ENCODE measurements at regions not wholly inside any gene's neighbourhood (a gene's known extent, or its start where the extent isn't known, plus 50 kb on each side); places are given as distances from the start of the nearest gene placed in this dataset.

DNA sequence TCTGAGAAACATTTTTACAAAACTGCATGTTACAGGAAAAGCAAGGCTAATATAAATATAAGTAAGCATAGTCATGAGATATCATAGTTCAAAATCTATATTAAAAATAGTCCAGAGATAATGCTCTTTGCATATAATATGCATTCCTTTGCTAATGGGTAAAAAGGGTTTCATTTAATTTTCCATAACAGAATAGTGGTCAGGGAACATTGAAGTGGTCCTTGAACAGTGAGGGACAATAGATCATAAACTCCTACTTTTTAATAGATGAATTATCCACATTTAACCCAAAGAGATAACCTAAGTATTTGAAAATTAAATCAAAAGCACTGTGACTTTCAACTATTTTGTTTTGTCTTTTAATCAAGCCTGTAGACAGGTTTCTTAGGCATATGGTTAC lies 243.1 kb upstream of the ADGRB3 start:
- DNase-seq (ENCODE audit: low spot score): no peak

DNA sequence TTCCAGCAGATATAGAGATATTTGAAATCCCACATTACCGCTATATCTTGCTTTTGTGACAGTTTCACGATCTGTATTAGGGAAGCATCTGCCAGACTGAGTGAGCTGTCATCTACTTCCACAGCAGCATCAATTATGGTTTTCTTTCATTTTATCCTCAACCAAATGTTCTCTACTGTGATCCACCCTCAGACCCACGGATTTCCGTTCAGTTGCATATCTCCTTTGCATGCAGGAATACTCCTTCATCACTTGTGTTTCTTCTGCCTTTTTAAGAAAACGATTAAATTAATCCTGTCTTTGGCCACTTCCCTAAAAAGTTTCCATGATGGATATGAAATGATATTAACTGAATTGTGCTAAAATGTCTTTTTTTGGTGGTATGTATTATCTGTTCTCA lies 262.1 kb upstream of the ADGRB3 start:
- no peak for DNase-seq (ENCODE audit: low spot score)

DNA sequence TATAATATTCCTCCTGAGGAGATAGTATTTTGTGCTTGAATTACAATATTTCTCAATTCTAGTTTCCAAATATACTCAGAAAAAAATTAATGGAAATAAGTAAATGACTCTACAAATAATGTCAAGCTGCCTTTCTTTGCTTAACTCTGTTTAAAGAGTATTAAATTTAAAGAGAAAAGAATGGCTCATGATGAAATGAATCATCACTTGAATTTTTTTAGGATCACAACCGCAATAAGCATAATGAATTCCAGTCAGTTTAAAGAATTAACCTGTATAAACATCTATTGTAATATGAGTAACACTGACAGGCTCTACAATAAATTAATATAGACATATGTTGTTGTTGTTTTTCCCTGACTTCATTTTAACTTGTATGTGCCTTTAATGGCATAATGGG lies 266.2 kb upstream of the ADGRB3 start:
- no peak for DNase-seq (ENCODE audit: low spot score)

GRCh38 chr6:68364271-68364805 lies 270.7 kb upstream of the ADGRB3 start:
- DNase-seq (ENCODE audit: low spot score): no peak

GRCh38 chr6:68343901-68344300 lies 291.2 kb upstream of the ADGRB3 start:
- DNase-seq (ENCODE audit: low spot score): peak; percentile 79

- DNase-seq (ENCODE audit: low spot score): no peak
These were observed 292.8 kb upstream of the ADGRB3 start for GRCh38 chr6:68342286-68342685.

- DNase-seq (ENCODE audit: low spot score): no peak
These were observed 295.5 kb upstream of the ADGRB3 start for GRCh38 chr6:68339488-68340131.

DNA sequence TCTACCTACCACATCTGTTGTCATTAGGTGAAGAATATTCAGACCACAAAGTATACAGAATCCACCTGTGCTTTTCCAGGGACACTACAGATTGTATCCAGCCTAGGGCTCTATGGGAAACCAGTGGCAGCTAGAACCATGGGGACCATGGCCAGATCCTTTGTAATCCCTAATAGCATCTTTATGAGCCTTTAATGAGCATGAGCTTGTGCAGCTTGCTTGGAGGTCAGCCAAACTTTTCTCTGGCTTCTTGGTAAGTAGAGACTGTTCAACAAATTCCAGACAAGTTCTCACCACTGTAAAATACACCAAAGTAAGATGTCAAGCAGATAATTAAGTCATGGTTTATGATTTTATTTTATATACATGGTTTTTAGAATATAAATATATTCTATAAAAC lies 301.6 kb upstream of the ADGRB3 start:
- DNase-seq (ENCODE audit: low spot score): peak; percentile 11

DNA sequence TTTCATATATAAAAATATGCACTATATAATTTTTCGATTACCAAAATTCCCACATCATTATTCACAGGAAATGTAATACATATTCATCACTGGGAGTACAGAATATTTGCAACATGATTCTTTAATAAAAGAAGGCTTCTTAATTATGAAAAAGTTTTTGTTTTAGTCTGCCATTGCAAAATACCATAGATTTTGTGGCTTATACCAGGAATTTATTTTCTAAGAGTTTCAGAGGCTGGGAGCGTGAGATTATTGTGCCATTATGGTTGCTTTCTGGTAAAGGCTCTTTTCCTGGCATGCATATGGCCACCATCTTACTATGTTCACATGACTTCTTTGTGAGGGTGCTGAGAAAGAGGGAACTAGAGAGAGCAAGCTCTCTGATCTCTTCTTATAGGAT lies 306.9 kb upstream of the ADGRB3 start:
- DNase-seq (ENCODE audit: low spot score): no peak

DNA sequence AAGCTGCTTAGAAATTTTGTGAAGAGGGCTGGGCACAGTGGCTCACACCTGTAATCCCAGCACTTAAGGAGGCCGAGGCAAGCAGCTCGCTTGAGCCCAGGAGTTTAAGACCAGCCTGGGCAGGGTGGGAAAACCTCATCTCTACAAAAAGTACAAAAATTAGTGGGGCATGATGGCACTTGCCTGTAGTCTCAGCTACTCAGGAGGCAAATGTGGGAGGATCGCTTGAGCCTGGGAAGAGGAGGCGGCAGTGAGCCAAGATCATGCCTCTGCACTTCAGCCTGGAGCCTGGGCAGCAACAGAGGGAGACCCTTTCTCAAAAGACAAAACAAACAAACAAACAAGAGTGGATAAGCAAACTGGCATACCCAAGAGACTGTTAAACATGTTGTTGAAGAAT lies 308.3 kb upstream of the ADGRB3 start:
- DNase-seq (ENCODE audit: low spot score): no peak

DNA sequence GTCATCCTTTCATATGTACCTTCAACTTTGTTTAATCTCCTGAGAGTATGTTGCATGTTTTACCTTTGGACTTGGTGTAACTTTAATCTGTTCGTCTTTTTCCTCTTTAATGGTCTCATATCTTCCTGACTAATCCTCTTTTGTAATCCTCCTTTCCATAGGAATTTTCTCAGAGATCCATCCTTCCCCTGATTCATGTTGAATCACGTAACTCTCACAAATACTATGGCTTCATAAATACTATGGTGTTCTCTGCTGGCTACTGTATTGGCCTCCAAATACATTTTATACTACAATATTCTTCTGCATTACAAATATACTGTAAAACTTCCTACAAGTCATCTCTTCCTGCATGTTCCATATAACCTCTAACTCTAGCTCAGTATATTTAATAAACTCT lies 317.7 kb upstream of the ADGRB3 start:
- no peak for DNase-seq (ENCODE audit: low spot score)

DNA sequence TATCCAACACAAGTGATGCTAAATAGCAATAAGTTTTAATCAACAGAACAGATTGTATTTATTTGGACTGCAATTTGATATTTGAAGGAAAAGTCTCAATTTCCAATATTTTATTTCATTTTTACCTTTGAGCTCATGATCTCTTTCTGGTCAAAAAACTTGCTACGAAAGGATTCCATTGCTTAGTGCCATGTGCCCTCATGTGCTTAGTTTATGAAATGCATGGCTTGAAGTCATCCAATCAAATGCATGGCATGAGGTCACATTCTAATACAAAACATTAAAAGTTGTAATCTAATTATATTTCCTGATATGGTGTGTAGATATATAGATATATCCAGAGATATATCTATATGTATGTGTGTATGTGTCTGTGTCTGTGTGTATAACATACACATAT lies 321.2 kb upstream of the ADGRB3 start:
- peak; percentile 47 for DNase-seq (ENCODE audit: low spot score)

GRCh38 chr6:68307301-68307700 lies 327.8 kb upstream of the ADGRB3 start:
- no peak for DNase-seq (ENCODE audit: low spot score)

GRCh38 chr6:68296126-68296525 lies 339.0 kb upstream of the ADGRB3 start:
- no peak for DNase-seq (ENCODE audit: low spot score)

- DNase-seq (ENCODE audit: low spot score): no peak
These were observed 352.4 kb upstream of the ADGRB3 start for GRCh38 chr6:68282646-68283045.

GRCh38 chr6:68279793-68280557 lies 355.1 kb upstream of the ADGRB3 start:
- DNase-seq (ENCODE audit: low spot score): peak; percentile 97

DNA sequence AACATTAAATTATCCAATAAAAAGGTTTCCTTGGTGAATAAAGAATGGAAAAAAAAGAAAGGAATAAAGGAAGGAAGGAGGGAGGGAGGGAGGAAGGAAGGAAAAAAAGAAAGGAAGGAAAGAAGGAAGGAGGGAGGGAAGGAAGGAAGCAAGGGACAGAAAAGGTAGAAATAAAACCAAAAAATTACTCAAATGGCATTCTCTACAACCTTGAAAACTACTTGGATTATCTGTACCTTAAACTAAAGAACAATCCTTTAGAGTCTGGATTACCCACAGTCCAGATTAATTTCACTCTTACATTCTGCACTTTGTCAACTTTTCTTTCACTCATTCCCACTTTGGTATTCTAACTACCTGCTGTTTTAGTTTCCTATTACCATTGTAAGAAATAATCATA lies 361.8 kb upstream of the ADGRB3 start:
- no peak for DNase-seq (ENCODE audit: low spot score)

GRCh38 chr6:68256391-68256790 lies 378.7 kb upstream of the ADGRB3 start:
- DNase-seq (ENCODE audit: low spot score): no peak

GRCh38 chr6:68252632-68253031 lies 382.4 kb upstream of the ADGRB3 start:
- no peak for DNase-seq (ENCODE audit: low spot score)

GRCh38 chr6:68247782-68248181 lies 387.3 kb upstream of the ADGRB3 start:
- no peak for DNase-seq (ENCODE audit: low spot score)

GRCh38 chr6:68240726-68241125 lies 394.4 kb upstream of the ADGRB3 start:
- DNase-seq (ENCODE audit: low spot score): no peak

DNA sequence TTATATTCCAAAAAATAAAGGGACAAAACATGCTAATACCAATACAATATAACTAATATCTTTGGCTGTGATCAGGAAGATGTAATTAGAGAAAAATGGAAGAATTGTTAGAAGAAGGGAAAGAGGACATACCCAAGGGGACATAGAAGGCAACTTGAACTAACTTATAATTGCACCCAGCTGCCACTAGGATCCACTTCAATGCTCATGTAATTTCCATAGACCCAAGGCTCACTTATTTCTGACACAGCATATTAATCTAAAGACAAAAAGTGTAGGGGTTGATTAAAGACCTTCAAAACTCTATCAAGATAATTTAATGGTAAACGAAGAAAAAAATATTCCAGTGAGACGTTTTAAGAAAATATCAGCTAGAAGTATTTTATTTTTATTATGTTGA lies 396.0 kb upstream of the ADGRB3 start:
- no peak for DNase-seq (ENCODE audit: low spot score)

DNA sequence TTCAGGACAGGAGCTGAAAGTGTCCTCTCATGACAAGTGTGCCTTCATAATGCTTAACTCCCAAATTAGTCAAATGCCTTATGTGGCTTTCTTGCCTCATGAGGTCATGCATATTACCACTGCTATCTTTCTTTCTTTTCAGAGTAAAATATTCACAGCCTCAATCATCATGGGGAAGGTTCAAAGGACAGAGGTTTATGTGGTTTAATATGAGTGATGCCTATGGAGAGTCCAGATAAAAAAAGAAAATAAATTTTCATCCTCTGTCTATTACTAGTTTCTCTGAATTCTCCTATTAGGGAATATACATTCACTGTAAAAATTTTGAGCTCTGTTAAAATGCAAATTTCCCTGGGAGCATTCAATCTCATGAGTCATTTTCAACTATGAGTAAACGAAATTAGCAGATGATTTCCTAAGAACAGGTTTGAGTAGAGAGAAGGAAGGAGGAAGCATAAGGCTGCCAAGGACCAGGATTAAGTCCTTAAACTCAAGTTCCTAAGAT lies 396.9 kb upstream of the ADGRB3 start:
- DNase-seq (ENCODE audit: low spot score): peak; percentile 64

All from H4 (cell line).